Esophagus muscularis mucosa (tissue), 4 donors: ENCODE measurements at regions not wholly inside any gene's neighbourhood (a gene's known extent, or its start where the extent isn't known, plus 50 kb on each side); places are given as distances from the start of the nearest gene placed in this dataset.

Experiments used
- DNase-seq: peaks from one replicate; pipeline ENCODE4 v3.0.0-alpha.2; 2017; ENCODE audit errors: extremely low spot score
- H3K27ac ChIP-seq, 4 donors: fragments of 200-600 bp; sonication (generic); replicated peaks in 1 of 4; 1 replicate in 3 of 4; 2 replicates in 1 of 4; pipeline ENCODE4 v1.5.1; 2016 to 2019; ENCODE audit warnings: mild to moderate bottlenecking in 1 of 4
- H3K27me3 ChIP-seq, 4 donors: fragments of 200-600 bp; sonication (generic); one replicate each; pipeline versions ENCODE4 v1.5.1 to v1.6.0; 2016 to 2019
- H3K36me3 ChIP-seq, 4 donors: fragments of 200-600 bp; sonication (generic); one replicate each; pipeline ENCODE4 v1.5.1; 2016 to 2019
- H3K4me1 ChIP-seq, 4 donors: fragments of 200-600 bp; sonication (generic); one replicate each; pipeline ENCODE4 v1.5.1; 2016 to 2019
- H3K4me3 ChIP-seq, 4 donors: fragments of 200-600 bp; sonication (generic); 1 replicate in 2 of 4; 2 replicates in 2 of 4; pipeline ENCODE4 v1.5.1; 2016 to 2019; ENCODE audit warnings: mild to moderate bottlenecking in 4 of 4, moderate library complexity in 1 of 4
- H3K9me3 ChIP-seq, 4 donors: fragments of 200-600 bp; sonication (generic); 1 replicate in 3 of 4; 2 replicates in 1 of 4; pipeline ENCODE4 v1.5.1; 2016 to 2019
- EP300 ChIP-seq: sonication (generic); formaldehyde crosslinking; IDR thresholded peaks from one replicate; pipeline ENCODE4 v1.6.1; 2017; ENCODE audit warnings: antibody characterized with exemption
- POLR2A ChIP-seq: fragments of 450-650 bp; IDR thresholded peaks from one replicate; pipeline ENCODE4 v1.6.1; 2017; ENCODE audit warnings: antibody characterized with exemption, moderate library complexity, mild to moderate bottlenecking, low read depth
- POLR2AphosphoS5 ChIP-seq, 2 donors: sonication (generic); formaldehyde crosslinking; IDR thresholded peaks; one replicate each; pipeline ENCODE4 v1.6.1; 2017; ENCODE audit warnings: antibody characterized with exemption in 2 of 2
- WGBS: methylation state at CpG from one replicate; pipeline ENCODE4 v1.1.5; 2018; 5-methylcytosine and 5-hydroxymethylcytosine counted together
- intact Hi-C: fragments of 100-400 bp; cut with DNase I; formaldehyde crosslinking; loops from one replicate; pipeline ENCODE4 v1.15.1; 2023
- TF ChIP-seq, protein P1 (sequence below), 3 experiments: fragments of 200-600 bp in 2 of 3; fragments of 450-650 bp in 1 of 3; sonication (generic) in 2 of 3; IDR thresholded peaks; one replicate each; pipeline ENCODE4 v1.5.1; 2017 to 2019; ENCODE audit warnings: antibody characterized with exemption in 3 of 3, mild to moderate bottlenecking in 2 of 3, moderate library complexity in 1 of 3

DNA sequence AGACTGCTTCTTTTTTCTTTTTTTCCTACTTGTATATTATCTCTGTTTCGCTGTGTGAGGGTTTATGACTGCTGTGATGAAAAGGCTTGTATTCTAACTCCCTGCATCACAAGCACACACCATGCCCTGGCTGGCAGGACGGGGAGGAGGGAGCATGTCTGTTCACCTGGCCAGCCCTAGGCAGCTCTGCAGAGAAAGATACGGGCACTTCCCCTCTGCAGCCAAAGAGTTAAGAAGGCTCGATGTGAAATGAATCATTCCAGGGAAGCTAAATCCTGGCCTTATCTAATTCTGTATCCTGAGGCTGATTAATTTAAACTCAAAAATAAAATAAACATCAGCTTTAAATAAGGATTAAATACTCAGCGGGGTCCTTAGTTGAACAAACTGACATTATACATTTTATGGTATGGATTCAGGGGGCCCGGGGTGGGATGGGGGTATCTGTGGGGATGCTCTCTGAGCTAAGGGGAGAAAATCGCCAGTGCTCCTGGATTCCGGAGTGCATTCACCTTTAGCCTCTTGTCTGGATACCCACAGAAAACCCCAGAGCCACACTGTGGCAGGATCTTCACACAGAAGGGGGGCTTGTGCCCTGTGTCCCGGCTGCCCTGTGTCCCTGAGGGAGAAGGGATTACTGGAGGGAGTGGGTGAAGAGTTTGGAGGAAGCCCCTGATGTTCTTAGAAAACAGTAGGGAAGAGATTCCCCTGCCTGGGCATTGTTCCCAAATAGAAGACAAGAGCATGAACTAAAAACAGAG lies 321.5 kb downstream of the NPHP4 start:
- WGBS: 58% methylated on average over 9 of the region's 9 CpGs
- DNase-seq: no peak
- Histone ChIP-seq H3K9me3 (no peaks in the 10 kb centered on the region), H3K27ac (no peak overlapping the region), H3K36me3 (no peaks in the 10 kb centered on the region), H3K4me3 (no peak overlapping the region), H3K27me3 (peaks cover 0 to 14% (median 0%) of the 10 kb centered on the region in 4 donors), H3K4me1 (no peaks in the 10 kb centered on the region)
- TF ChIP-seq, protein P1, sequence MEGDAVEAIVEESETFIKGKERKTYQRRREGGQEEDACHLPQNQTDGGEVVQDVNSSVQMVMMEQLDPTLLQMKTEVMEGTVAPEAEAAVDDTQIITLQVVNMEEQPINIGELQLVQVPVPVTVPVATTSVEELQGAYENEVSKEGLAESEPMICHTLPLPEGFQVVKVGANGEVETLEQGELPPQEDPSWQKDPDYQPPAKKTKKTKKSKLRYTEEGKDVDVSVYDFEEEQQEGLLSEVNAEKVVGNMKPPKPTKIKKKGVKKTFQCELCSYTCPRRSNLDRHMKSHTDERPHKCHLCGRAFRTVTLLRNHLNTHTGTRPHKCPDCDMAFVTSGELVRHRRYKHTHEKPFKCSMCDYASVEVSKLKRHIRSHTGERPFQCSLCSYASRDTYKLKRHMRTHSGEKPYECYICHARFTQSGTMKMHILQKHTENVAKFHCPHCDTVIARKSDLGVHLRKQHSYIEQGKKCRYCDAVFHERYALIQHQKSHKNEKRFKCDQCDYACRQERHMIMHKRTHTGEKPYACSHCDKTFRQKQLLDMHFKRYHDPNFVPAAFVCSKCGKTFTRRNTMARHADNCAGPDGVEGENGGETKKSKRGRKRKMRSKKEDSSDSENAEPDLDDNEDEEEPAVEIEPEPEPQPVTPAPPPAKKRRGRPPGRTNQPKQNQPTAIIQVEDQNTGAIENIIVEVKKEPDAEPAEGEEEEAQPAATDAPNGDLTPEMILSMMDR (IDR thresholded peaks at IDR 0.05): no peak
- TF ChIP-seq POLR2AphosphoS5 (IDR thresholded peaks at IDR 0.05): no peak
- TF ChIP-seq EP300: no peak
- no peak for TF ChIP-seq POLR2A
- intact Hi-C loops: no loop called here

GRCh38 chr1:5667513-5668325 lies 324.5 kb downstream of the NPHP4 start:
- Histone ChIP-seq H3K36me3 (no peaks in the 10 kb centered on the region), H3K27me3 (peaks cover 0 to 31% (median 0%) of the 10 kb centered on the region in 4 donors), H3K4me1 (no peaks in the 10 kb centered on the region), H3K27ac (no peak overlapping the region), H3K9me3 (no peaks in the 10 kb centered on the region), H3K4me3 (no peak overlapping the region)
- WGBS: 52% methylated on average over 34 of the region's 34 CpGs
- DNase-seq: no peak
- intact Hi-C loops: no loop called here
- no peak for TF ChIP-seq EP300
- TF ChIP-seq, protein P1 (IDR thresholded peaks at IDR 0.05): no peak
- TF ChIP-seq POLR2AphosphoS5 (IDR thresholded peaks at IDR 0.05): no peak
- TF ChIP-seq POLR2A: no peak

DNA sequence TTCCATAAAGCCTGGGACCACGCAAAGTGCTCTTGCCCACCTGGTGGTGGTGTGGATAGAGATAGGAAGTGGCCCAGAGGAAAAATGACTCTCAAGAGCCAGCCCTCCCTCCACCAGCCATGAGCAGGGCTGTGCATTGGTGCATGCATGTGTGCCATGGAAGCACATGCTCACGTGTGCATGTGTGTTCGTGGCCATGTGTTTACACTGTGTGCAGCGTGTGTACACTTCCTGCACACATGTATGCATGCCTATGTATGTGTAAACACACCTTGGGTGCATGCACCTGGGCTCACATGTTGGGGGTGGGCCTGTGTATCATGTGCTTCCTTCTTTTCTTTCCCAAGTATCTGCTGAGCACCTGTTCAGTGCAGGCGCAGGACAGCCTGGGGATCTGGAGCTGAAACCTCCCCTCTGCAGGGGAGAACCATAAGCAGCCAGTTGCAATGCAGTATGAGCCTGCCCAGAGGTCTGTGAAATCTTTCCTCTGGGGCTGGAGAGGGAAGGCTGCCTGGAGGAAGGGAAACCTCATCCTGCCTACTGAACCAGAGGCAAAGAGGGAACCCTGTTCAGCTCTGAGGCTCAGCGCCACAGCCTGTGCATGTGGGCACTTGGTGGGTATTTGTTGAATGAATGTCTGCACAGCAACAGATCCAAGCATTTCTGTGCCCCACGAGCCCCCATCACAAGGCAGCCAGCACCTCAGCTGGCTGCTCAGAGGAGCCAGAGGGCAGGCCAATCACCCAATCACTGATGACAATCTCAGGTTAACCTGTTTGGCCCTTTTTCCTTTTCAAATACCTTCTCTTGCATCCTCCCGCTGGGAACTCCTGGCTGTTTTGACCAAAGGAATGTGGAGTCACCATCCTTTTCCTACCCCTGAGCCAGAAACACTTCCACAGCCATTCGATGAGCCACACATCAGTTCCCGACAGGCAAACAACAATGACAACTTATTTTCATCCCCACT lies 327.0 kb downstream of the NPHP4 start:
- Histone ChIP-seq H3K4me3 (no peak overlapping the region), H3K27ac (no peak overlapping the region), H3K36me3 (no peaks in the 10 kb centered on the region), H3K9me3 (no peaks in the 10 kb centered on the region), H3K4me1 (peaks cover 5 to 17% (median 16%) of the 10 kb centered on the region in 4 donors), H3K27me3 (peaks cover 0 to 34% (median 0%) of the 10 kb centered on the region in 4 donors)
- no peak for DNase-seq
- intact Hi-C loops: no loop called here
- TF ChIP-seq EP300 (no peak), POLR2A (no peak), POLR2AphosphoS5 (IDR thresholded peaks at IDR 0.05) (no peak)
- TF ChIP-seq, protein P1 (IDR thresholded peaks at IDR 0.05): no peak
- 83% methylated on average over 9 of the region's 10 CpGs for WGBS

- Histone ChIP-seq H3K9me3 (no peaks in the 10 kb centered on the region), H3K36me3 (no peaks in the 10 kb centered on the region), H3K27me3 (peaks cover 0 to 31% (median 0%) of the 10 kb centered on the region in 4 donors), H3K4me1 (peaks cover 8 to 25% (median 22%) of the 10 kb centered on the region in 4 donors), H3K27ac (no peak overlapping the region), H3K4me3 (no peak overlapping the region)
- no peak for DNase-seq
- intact Hi-C loops: no loop called here
- 88% methylated on average over 5 of the region's 9 CpGs for WGBS
- TF ChIP-seq POLR2A: no peak
Observed at GRCh38 chr1:5664081-5664768, 328.0 kb downstream of the NPHP4 start.
